Ishikawa (cell line): ENCODE measurements at regions not wholly inside any gene's neighbourhood (a gene's known extent, or its start where the extent isn't known, plus 50 kb on each side); places are given as distances from the start of the nearest gene placed in this dataset.

Experiments used
- EP300 ChIP-seq: IDR thresholded peaks from 2 replicates; pipeline ENCODE4 v1.6.1; 2012; ENCODE audit warnings: borderline replicate concordance
- TAF1 ChIP-seq: IDR thresholded peaks from 2 replicates; pipeline ENCODE4 v1.6.1; 2012; ENCODE audit warnings: low read depth, mild to moderate bottlenecking

- TF ChIP-seq EP300 (no peak), TAF1 (no peak)
These were observed 105.5 kb upstream of the S1PR1 start for GRCh38 chr1:101131239-101131843.
